ENCODE measurements at regions not wholly inside any gene's neighbourhood (a gene's known extent, or its start where the extent isn't known, plus 50 kb on each side); places are given as distances from the start of the nearest gene placed in this dataset.

DNA sequence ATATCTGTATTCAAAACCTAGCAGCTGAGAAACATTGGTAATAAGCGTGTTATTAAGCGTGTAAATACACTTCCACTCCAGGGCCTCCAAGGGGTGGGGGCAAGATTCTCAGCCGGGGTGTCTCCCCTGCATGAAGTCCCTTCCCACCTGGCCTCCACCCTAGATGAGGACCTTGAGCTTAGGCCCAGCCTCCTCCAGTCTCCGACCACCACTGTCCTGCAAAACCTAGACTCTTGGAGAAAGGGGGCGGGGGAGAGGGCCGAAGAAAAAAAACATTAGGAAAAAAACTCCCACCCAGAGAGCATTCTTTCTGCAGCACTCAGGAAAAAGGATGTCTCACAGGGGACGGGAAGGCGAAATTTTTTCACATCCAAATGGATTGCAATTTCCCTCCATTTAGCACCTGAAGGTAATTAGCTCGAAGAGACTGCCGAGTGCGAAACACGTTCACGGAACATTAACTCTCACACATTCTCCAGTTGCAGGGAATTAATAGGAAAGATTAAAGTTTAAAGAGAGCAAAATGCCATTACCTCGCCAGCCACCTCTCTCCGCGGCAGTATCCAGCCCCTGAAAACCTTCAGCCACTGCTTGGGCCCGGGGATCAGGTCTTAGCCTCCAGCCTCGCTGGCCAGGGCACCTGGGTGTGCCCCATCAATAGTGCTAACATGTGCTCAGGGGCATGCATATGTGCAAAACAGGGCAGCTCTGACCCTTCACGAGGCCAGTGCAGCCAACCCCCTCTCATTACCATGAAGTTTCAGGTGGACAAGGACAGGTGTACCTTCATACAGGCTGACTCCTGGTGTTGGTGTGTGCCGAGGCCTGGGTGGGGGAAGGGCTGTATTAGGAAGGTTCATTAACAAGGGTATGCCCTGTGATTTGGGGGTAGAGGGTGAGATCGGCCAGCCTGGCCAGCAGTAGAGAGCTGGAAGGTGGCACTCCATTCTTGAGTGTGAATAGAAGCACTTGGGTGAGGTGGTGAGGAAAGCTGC lies 77.2 kb downstream of the HIF1AN start:
- no peak overlapping the region for H3K4me3 ChIP-seq
- no peak for DNase-seq
- no peaks in the 10 kb centered on the region for H3K36me3 ChIP-seq
- peaks cover 49% of the 10 kb centered on the region for H3K27me3 ChIP-seq
- no peaks in the 10 kb centered on the region for H3K9me3 ChIP-seq

DNA sequence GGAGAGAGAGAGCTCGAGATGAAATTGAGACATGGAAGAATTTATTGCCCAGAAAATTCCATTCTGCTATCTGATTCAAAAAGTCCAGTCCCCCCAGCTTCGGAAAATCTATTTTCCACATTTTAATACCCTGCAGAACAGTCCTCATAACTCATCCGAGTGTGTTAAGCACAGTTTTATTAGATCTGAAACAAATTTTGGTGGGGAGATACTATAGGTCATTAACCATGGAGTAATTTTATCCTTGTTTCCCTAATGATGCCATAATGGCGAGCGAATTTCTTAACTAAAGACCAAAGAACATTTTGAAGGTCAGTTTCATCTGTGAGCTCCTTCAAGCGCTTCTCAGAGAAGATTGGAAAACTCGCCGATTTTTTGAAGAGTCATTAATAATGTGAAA lies 78.1 kb downstream of the HIF1AN start:
- H3K36me3 ChIP-seq: no peaks in the 10 kb centered on the region
- peaks cover 49% of the 10 kb centered on the region for H3K27me3 ChIP-seq
- no peak overlapping the region for H3K4me3 ChIP-seq
- H3K9me3 ChIP-seq: no peaks in the 10 kb centered on the region
- no peak for DNase-seq

DNA sequence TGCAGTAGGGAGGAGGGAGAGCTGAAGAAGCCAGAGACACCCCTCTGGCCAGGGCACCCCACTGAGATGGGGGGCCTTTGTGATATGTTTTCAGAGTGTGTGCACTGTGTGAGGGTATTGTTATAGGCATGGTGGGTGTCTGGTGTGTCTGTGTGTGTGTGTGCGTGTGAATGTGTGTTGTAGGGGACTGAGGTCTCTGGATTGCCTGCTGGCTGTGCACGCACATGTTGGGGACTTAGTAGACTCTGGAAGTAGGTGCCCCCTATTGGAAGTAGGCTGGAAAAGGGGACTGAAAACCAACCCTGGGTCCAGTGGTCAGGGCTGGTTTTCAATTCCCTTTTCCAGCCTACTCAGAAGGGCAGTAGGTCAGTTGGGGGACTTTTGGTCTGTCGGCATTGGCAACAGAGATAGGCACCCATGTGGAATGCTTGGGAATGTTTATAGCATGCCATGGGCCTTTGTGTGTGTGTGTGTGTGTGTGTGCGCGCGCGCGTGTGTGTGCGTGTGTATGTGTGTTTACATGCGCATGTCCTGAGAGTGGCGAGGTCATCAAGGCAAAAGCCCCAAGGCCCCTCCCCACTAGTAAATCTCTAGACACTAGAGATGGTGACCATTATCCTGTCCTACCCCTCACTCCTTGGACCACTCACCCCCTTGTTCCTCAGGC lies 78.8 kb downstream of the HIF1AN start:
- H3K36me3 ChIP-seq: no peaks in the 10 kb centered on the region
- no peak for DNase-seq
- no peaks in the 10 kb centered on the region for H3K9me3 ChIP-seq
- no peak overlapping the region for H3K4me3 ChIP-seq
- peaks cover 44% of the 10 kb centered on the region for H3K27me3 ChIP-seq

DNA sequence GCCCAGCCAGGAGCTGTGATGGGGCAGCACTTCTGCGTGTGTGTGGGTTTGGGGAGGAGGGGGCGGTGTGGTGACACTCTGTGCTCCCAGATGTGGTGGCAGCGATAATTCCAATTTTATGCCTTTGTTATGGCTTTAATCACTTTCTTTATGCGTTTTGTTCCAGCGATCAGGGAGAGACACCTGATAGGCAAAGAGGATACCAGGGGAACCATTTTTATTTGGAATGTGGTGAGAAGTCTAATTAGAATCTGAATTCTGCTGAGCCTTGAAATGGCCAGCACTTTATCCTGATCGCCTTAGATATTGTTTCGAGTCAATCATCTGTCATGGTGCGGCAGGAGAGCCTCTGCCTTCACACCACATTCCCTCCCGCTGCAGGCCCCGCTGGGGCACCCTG lies 79.5 kb downstream of the HIF1AN start:
- DNase-seq: no peak
- H3K9me3 ChIP-seq: no peaks in the 10 kb centered on the region
- no peaks in the 10 kb centered on the region for H3K36me3 ChIP-seq
- peaks cover 46% of the 10 kb centered on the region for H3K27me3 ChIP-seq
- H3K4me3 ChIP-seq: no peak overlapping the region

DNA sequence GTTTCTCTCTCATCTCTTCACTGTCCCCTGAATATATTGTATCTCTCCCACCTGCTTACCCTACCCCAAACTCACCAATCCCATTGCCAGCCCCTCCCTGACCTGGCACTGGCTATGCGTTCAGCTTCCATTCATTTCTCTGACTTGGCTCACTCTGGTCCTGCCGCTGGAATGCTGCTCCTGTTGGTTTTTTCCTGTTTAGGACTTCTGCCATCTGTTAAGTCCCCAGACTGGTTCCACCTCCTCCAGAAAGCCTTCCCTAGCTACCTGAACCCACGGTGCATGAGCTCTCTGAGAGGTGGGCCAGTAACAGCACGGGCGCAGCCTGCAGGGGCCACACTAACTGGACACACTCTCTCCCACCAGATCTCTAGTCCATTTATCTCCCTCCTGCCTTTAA lies 80.2 kb downstream of the HIF1AN start:
- Histone ChIP-seq H3K36me3 (no peaks in the 10 kb centered on the region), H3K4me3 (no peak overlapping the region), H3K27me3 (peaks cover 47% of the 10 kb centered on the region), H3K9me3 (no peaks in the 10 kb centered on the region)
- DNase-seq: no peak

DNA sequence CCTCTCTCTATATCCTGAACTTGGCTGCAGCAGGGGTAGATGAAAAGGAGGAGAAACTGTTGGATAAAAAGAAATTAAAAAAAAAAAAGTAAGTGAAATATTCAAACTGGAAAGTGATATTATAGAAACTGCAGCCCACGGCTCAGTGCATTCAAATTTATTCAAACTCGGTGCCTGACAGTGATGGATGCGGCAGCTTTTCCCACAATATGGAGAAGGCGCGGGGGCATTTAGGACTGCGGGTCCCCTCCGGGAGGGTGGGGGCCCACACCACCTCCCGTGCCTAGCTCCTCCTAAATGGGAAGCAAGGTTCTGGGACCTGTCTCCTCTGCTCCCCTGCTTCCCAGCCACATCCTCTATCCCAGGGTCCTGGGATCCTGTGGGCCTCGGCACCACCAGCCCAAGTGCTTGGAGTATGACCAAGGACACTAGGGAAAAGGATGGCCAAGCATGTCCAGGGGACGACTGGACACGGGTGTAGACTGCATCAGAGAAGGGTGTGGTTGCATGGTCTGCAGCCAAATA lies 82.4 kb downstream of the HIF1AN start:
- Histone ChIP-seq H3K36me3 (no peaks in the 10 kb centered on the region), H3K9me3 (no peaks in the 10 kb centered on the region), H3K4me3 (no peak overlapping the region), H3K27me3 (peaks cover 49% of the 10 kb centered on the region)
- no peak for DNase-seq

DNA sequence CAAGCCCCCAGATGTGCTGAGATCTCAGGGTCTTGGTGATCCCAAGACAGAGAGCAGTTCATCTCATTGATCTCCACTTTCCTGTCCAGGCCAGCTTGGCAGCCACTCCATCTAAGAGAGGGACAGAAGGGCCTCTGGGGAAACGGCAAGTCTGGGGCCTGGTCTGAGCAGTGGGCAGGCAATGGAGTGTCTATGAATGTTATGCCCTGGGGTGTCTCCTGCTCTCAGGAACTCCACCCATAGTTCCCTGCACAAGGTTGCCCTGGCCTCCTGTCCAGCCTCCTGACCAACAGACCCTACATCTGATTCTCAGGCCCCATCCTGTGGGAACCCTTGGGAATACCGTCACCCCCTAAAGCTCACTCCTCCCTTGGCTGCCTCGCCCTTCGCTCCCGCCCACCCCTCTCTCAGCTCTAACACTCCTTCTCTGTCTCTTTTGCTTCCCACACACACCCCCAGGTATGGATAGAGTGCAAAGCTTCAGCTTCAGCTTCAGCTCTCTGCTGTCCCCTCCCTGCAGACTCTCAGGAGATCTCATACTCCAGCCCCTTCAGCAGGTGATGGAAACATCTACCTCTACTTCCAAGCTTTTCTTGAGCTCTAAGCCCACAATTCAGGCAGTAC lies 83.0 kb downstream of the HIF1AN start:
- Histone ChIP-seq H3K9me3 (no peaks in the 10 kb centered on the region), H3K36me3 (no peaks in the 10 kb centered on the region), H3K27me3 (peaks cover 45% of the 10 kb centered on the region), H3K4me3 (no peak overlapping the region)
- DNase-seq: no peak

DNA sequence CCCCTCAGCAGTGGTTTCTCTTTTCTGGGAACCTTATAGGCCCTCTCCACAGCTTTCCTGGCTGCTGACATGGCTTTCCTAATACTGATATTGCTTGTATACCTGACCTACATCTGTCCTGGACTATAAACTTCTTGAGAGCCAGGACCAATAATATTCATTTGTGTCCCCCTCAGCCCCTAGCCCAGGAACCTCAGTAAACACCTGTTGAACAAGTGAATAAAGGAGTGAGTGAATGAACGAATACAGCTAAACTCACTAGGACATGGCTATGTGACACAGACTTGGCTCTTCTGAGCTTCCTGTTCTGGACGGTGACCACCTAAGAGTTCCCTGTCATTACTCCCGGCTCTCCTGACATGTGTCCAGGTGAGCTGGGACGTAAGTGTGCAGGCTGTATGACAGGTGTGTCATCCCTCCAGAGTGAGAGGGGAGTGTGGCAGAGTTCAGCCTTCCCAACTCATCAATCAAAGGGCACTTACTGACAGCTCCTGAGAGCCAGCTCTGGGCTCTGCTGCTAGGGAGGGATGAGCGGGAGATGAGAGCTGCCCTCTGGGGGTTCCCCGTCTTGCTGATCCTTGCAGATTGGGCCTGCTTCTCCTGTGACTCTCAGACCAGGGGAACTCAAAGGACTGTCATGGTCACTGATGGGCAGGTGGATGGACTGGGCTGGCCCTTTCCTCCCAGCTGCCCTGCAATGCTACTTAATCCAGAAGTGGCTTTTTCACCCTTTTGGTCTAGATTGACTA lies 84.5 kb downstream of the HIF1AN start:
- Histone ChIP-seq H3K9me3 (no peaks in the 10 kb centered on the region), H3K27me3 (peaks cover 43% of the 10 kb centered on the region), H3K4me3 (no peak overlapping the region), H3K36me3 (no peaks in the 10 kb centered on the region)
- no peak for DNase-seq

DNA sequence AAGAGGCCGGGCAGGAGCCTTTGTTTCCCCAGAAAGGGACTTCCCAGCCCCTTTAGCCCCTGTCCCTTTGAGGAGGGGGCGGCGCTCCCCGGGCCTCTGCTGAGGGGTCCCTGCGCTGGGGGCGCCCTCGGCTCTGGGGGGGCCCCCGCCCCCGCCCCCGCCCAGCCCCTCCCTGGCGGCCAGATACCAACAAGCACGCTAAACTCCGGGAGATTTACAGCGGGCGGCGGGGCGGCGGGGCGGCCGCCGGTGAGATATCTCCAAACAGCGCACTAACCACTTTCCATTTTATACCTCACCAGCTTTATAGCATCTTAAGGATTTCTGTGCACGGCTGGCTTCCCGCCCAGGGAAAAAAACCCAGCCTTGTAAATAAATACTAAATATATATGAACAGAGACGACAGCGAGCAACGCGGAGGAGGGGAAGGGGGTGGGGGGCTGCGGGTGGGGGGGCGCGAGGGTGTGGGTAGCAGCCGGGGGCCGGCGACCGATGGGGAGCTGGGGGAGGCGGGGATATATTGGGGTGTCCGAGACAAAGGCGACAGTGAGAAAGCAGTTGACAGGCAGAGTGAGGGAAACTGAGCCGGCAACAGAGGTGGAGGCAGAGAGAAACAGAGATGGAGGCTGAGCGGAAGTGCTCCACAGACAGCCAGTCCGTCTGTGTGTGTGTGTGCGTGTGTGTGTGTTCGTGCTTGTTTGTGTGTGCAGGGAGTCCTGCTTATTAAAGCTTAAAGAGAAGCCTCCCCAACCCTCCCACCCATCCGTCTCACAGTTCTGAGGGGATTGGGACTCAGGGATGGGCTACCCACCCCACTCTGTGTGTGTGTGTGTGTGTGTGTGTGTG lies 85.8 kb downstream of the HIF1AN start:
- Histone ChIP-seq H3K27me3 (peaks cover 35% of the 10 kb centered on the region), H3K9me3 (no peaks in the 10 kb centered on the region), H3K36me3 (no peaks in the 10 kb centered on the region), H3K4me3 (no peak overlapping the region)
- DNase-seq: peak; percentile 21

DNA sequence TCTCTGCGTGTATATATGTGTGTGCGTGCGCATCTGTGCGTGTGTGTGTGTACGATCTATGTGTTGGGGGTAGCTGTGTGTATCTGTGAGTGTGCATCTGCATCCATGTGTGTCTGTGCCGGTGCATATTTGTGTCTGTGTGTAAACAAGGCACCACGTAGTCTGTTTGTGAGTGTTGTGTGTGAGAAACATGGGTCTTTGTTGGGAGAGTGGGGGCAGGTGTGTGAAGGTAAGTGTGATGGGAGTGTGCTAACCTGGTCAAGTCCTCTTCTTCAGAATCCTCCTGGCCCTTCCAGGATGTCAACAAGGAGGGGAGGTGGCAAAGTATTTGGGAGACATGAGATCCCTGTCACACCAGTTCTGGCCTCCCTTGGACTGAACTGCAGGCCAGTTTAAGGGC lies 87.2 kb downstream of the HIF1AN start:
- no peak for DNase-seq
- Histone ChIP-seq H3K27me3 (peaks cover 30% of the 10 kb centered on the region), H3K36me3 (no peaks in the 10 kb centered on the region), H3K9me3 (no peaks in the 10 kb centered on the region), H3K4me3 (no peak overlapping the region)

DNA sequence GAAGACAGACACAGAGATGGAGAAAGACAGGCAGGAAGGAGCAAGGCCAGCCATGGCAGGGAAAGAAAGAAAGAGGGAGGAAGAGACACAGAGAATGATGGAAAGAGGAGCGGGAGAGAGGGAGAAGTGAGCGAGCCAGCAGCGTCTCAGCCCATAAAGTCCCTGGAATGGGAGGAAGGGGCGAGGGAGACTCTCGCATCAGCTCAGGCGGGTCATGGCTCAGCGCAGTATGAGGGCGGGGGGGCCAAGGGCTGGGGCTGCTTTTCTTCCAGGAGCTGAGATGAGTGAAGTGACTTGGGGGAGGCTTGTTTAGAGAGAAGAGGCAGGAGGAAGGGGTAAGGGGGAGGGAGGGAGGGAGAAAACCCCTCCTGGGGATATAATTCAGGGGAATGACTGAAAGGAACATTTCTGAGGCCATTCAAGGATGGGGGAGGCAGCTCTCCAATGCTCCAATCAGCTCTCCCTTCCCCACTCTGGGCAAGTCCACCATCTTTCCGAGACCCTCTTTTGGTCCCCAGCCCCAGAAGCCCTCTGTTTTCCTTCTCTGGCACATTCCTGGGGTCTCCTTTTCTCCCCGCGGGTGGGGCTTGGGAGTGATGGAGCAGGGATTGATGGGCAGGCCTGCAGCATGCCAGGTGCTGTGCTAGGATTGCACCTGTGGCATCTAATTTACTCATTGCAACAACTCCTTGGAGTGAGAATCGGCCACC lies 87.9 kb downstream of the HIF1AN start:
- H3K36me3 ChIP-seq: no peaks in the 10 kb centered on the region
- H3K4me3 ChIP-seq: no peak overlapping the region
- DNase-seq: no peak
- H3K27me3 ChIP-seq: peaks cover 30% of the 10 kb centered on the region
- H3K9me3 ChIP-seq: no peaks in the 10 kb centered on the region

DNA sequence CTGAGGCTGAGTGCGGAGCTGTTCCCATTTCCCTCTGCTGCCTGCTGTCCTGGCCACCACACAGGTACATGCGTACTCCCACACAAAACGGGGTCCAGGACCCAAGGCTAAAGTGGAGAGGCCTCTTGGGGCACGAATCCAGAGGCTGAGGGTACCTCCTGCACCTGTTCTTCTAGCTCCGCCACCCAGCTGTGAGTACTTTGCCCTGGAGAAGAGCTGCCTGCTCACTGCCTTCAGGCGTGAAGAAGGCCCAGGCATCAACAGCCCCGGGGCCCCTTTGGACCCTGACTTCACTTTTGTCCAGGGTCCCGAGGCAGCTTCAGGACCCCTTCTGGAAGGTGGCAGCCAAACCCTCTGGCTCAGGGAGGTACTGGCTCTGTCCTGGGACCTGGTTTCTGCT lies 88.6 kb downstream of the HIF1AN start:
- H3K36me3 ChIP-seq: no peaks in the 10 kb centered on the region
- no peak for DNase-seq
- H3K4me3 ChIP-seq: no peak overlapping the region
- H3K9me3 ChIP-seq: no peaks in the 10 kb centered on the region
- peaks cover 28% of the 10 kb centered on the region for H3K27me3 ChIP-seq

DNA sequence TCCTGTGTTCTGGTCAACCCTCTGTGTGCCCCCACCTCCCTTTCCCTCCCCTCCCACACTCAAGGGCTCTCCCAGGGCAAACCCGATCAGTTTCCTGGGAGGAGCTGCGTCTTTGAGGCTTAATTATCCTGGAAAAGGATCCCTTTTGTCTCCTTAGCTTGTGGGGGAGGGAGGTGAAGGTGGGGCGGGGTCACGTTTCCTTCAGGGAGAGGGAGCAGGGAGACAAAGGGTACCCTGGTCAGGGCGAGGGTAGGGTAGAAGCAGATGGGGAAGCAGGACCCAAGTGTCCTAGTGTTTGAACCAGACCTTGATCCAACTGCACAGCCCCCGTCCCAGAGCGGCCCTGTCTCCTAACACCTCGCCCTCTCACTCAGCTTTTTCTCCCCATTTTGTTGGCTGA lies 90.1 kb downstream of the HIF1AN start:
- DNase-seq: no peak
- no peak overlapping the region for H3K4me3 ChIP-seq
- H3K27me3 ChIP-seq: peaks cover 20% of the 10 kb centered on the region
- no peaks in the 10 kb centered on the region for H3K9me3 ChIP-seq
- no peaks in the 10 kb centered on the region for H3K36me3 ChIP-seq

DNA sequence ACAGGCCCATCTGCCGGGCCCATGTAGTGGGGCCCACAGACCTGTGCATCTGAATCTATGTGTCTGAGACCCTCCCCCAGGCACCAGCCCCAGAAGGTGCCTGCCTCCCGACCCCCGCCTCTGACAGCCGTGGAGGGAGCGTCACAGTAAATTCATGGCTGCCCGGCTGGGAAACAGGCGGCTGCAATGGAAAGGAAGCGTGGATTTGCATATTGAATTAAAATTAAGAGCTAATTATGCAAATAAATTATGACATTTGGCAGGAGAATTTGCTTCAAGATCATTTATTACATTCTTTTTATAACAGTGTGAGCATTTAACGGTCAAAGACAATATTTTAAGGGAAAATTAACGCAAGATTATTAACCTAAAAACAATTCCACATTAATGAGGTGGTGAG lies 92.3 kb downstream of the HIF1AN start:
- H3K27me3 ChIP-seq: peaks cover 10% of the 10 kb centered on the region; the same call in 1 of the 2 replicates
- no peak for DNase-seq
- no peaks in the 10 kb centered on the region for H3K36me3 ChIP-seq
- H3K4me3 ChIP-seq: no peak overlapping the region
- H3K9me3 ChIP-seq: no peaks in the 10 kb centered on the region

DNA sequence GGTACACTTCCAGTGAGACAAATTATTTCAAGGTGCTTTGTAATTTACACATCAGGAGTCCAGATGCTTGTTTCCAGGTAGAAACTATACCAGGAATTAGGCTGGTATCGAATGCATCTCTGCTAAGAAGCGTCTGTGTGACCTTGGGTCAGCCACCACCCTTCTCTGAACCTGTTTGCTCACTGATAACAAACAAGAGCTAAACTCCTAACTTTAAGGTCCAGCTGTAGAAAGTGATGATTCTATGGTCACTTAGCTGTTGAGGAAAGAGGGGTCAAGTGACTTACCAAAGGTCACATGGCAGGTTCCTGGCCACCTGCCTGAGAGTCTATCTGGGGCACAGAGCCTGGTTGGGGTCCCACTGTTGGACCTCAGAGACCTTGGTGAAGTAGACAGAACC lies 95.4 kb downstream of the HIF1AN start:
- no peak for DNase-seq
- peaks cover 4% of the 10 kb centered on the region; the same call in 1 of the 2 replicates for H3K27me3 ChIP-seq
- H3K36me3 ChIP-seq: no peaks in the 10 kb centered on the region
- H3K9me3 ChIP-seq: no peaks in the 10 kb centered on the region
- no peak overlapping the region for H3K4me3 ChIP-seq
